ENCODE measurements at regions not wholly inside any gene's neighbourhood (a gene's known extent, or its start where the extent isn't known, plus 50 kb on each side); places are given as distances from the start of the nearest gene placed in this dataset.
A peak's percentile ranks its signal among the peaks of the same experiment; 100 is the strongest.

GRCh38 chr10:89853781-89854191, 152.4 kb downstream of the KIF20B start:
- H3K4me3 ChIP-seq (ENCODE audit: low read length) = no peak overlapping the region
- H3K27ac ChIP-seq (ENCODE audit: low read length) = no peak overlapping the region
- DNase-seq (ENCODE audit: low read depth, low spot score) = peak; percentile 31
- no peaks in the 10 kb centered on the region for H3K27me3 ChIP-seq (ENCODE audit: control insufficient read depth, insufficient read depth, low read length)
- H3K9me3 ChIP-seq (ENCODE audit: control insufficient read depth, insufficient read depth, low read length) = no peaks in the 10 kb centered on the region
- WGBS (ENCODE audit: insufficient coverage, insufficient read length) = no CpG with 5 or more reads among the region's 18 CpGs
- H3K36me3 ChIP-seq (ENCODE audit: control insufficient read depth, insufficient read depth, low read length) = no peaks in the 10 kb centered on the region
- H3K4me1 ChIP-seq (ENCODE audit: control insufficient read depth, insufficient read depth, low read length) = no peaks in the 10 kb centered on the region; the same call in 1 of the 2 replicates

DNA sequence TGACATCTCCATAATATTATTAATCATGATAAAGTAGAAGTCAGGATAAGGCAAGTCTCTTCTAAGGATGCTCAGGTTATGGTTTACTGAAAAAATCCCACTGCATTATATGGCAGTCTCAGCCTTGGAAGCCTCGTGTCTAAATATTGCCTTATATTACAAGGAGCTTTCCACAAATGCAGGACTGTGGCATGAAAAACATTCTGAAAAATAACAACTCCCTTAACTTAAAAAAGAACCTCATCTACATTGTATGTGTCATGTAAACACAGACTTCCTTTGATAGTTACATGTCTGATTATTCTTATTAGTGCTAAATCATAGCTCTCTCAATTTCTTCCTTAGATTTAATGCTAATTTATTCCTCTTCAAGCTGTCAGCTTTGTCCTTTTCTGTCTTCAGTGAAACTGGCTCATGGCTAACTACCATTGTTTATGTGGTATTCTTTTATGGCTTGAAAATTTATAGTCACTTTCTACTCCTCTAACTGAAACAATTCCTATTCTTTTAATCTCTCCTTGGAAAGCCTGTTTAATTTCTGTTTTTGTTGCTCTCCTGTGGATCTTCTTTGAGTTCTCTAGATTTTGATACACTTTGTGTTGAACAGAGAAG, 156.1 kb downstream of the KIF20B start:
- Histone ChIP-seq H3K9me3 (ENCODE audit: control insufficient read depth, insufficient read depth, low read length) (no peaks in the 10 kb centered on the region), H3K4me1 (ENCODE audit: control insufficient read depth, insufficient read depth, low read length) (no peaks in the 10 kb centered on the region; the same call in none of the 2 replicates), H3K4me3 (ENCODE audit: low read length) (no peak overlapping the region), H3K36me3 (ENCODE audit: control insufficient read depth, insufficient read depth, low read length) (no peaks in the 10 kb centered on the region), H3K27ac (ENCODE audit: low read length) (no peak overlapping the region), H3K27me3 (ENCODE audit: control insufficient read depth, insufficient read depth, low read length) (no peaks in the 10 kb centered on the region)
- no peak for DNase-seq (ENCODE audit: low read depth, low spot score)
- whole genome bisulfite sequencing (ENCODE audit: insufficient coverage, insufficient read length) = no CpG with 5 or more reads among the region's 1 CpG

DNA sequence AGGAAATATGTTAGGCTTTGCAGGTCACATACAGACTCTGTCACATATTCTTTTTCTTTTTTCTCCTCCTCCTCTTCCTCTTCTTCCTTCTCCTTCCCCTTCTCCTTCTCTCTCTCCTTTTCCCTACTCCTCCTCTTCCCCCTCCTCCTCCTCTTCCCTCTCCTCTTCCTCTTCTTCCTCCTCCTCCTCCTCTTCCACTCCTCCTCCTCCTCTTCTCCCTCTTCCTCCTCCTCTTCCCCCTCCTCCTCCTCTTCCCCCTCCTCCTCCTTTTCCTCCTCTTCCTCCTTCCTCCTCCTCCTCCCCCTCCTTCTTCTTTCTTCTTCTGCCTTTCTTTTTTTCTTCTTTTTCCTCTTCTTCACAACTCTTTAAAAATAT, 159.8 kb downstream of the KIF20B start:
- DNase-seq (ENCODE audit: low read depth, low spot score) = no peak
- Histone ChIP-seq H3K4me3 (ENCODE audit: low read length) (no peak overlapping the region), H3K9me3 (ENCODE audit: control insufficient read depth, insufficient read depth, low read length) (no peaks in the 10 kb centered on the region), H3K27ac (ENCODE audit: low read length) (no peak overlapping the region), H3K27me3 (ENCODE audit: control insufficient read depth, insufficient read depth, low read length) (no peaks in the 10 kb centered on the region), H3K4me1 (ENCODE audit: control insufficient read depth, insufficient read depth, low read length) (no peaks in the 10 kb centered on the region; the same call in 1 of the 2 replicates), H3K36me3 (ENCODE audit: control insufficient read depth, insufficient read depth, low read length) (no peaks in the 10 kb centered on the region)

GRCh38 chr10:89861584-89862301, 160.4 kb downstream of the KIF20B start:
- DNase-seq (ENCODE audit: low read depth, low spot score) = no peak
- no peak overlapping the region for H3K27ac ChIP-seq (ENCODE audit: low read length)
- no peaks in the 10 kb centered on the region for H3K9me3 ChIP-seq (ENCODE audit: control insufficient read depth, insufficient read depth, low read length)
- no peaks in the 10 kb centered on the region; the same call in 1 of the 2 replicates for H3K4me1 ChIP-seq (ENCODE audit: control insufficient read depth, insufficient read depth, low read length)
- H3K4me3 ChIP-seq (ENCODE audit: low read length) = no peak overlapping the region
- WGBS (ENCODE audit: insufficient coverage, insufficient read length) = no CpG with 5 or more reads among the region's 3 CpGs
- no peaks in the 10 kb centered on the region for H3K27me3 ChIP-seq (ENCODE audit: control insufficient read depth, insufficient read depth, low read length)
- no peaks in the 10 kb centered on the region for H3K36me3 ChIP-seq (ENCODE audit: control insufficient read depth, insufficient read depth, low read length)

GRCh38 chr10:89867964-89868363, 166.6 kb downstream of the KIF20B start:
- Histone ChIP-seq H3K4me1 (ENCODE audit: control insufficient read depth, insufficient read depth, low read length) (no peaks in the 10 kb centered on the region), H3K9me3 (ENCODE audit: control insufficient read depth, insufficient read depth, low read length) (no peaks in the 10 kb centered on the region), H3K27me3 (ENCODE audit: control insufficient read depth, insufficient read depth, low read length) (no peaks in the 10 kb centered on the region), H3K36me3 (ENCODE audit: control insufficient read depth, insufficient read depth, low read length) (no peaks in the 10 kb centered on the region), H3K27ac (ENCODE audit: low read length) (no peak overlapping the region), H3K4me3 (ENCODE audit: low read length) (no peak overlapping the region)
- no peak for DNase-seq (ENCODE audit: low read depth, low spot score)
- WGBS (ENCODE audit: insufficient coverage, insufficient read length) = no CpG with 5 or more reads among the region's 2 CpGs

GRCh38 chr10:89869180-89869579, 167.8 kb downstream of the KIF20B start:
- no peak overlapping the region for H3K27ac ChIP-seq (ENCODE audit: low read length)
- no peaks in the 10 kb centered on the region for H3K27me3 ChIP-seq (ENCODE audit: control insufficient read depth, insufficient read depth, low read length)
- no peaks in the 10 kb centered on the region for H3K9me3 ChIP-seq (ENCODE audit: control insufficient read depth, insufficient read depth, low read length)
- H3K4me1 ChIP-seq (ENCODE audit: control insufficient read depth, insufficient read depth, low read length) = no peaks in the 10 kb centered on the region
- no peaks in the 10 kb centered on the region for H3K36me3 ChIP-seq (ENCODE audit: control insufficient read depth, insufficient read depth, low read length)
- H3K4me3 ChIP-seq (ENCODE audit: low read length) = no peak overlapping the region
- no peak for DNase-seq (ENCODE audit: low read depth, low spot score)
- no CpG with 5 or more reads among the region's 2 CpGs for WGBS (ENCODE audit: insufficient coverage, insufficient read length)

GRCh38 chr10:89869592-89870156, 168.3 kb downstream of the KIF20B start:
- H3K4me3 ChIP-seq (ENCODE audit: low read length) = no peak overlapping the region
- H3K27ac ChIP-seq (ENCODE audit: low read length) = no peak overlapping the region
- H3K27me3 ChIP-seq (ENCODE audit: control insufficient read depth, insufficient read depth, low read length) = no peaks in the 10 kb centered on the region
- no peak for DNase-seq (ENCODE audit: low read depth, low spot score)
- no peaks in the 10 kb centered on the region for H3K4me1 ChIP-seq (ENCODE audit: control insufficient read depth, insufficient read depth, low read length)
- WGBS (ENCODE audit: insufficient coverage, insufficient read length) = no CpG with 5 or more reads among the region's 2 CpGs
- H3K36me3 ChIP-seq (ENCODE audit: control insufficient read depth, insufficient read depth, low read length) = no peaks in the 10 kb centered on the region
- no peaks in the 10 kb centered on the region for H3K9me3 ChIP-seq (ENCODE audit: control insufficient read depth, insufficient read depth, low read length)

DNA sequence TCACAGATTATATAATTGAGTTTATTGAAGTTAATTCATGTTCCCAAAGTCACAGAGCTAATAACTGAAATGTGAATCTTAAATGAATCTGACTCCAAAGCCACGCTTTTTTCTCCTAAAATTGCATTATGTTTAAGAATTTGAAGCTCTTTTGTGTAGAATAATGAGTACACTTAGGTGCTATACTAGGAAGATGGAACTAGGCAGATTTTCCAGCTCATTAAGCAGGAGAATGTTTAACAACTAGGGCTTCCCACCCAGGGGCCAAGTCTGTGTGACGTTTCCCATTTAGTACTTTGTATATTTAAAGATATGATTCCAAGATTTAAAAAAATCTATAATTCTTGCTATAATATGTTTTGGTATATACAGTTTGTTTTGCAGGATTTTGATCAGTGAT, 169.5 kb downstream of the KIF20B start:
- Histone ChIP-seq H3K4me3 (ENCODE audit: low read length) (no peak overlapping the region), H3K4me1 (ENCODE audit: control insufficient read depth, insufficient read depth, low read length) (no peaks in the 10 kb centered on the region), H3K9me3 (ENCODE audit: control insufficient read depth, insufficient read depth, low read length) (no peaks in the 10 kb centered on the region), H3K27ac (ENCODE audit: low read length) (no peak overlapping the region), H3K36me3 (ENCODE audit: control insufficient read depth, insufficient read depth, low read length) (no peaks in the 10 kb centered on the region), H3K27me3 (ENCODE audit: control insufficient read depth, insufficient read depth, low read length) (no peaks in the 10 kb centered on the region)
- no peak for DNase-seq (ENCODE audit: low read depth, low spot score)
- WGBS (ENCODE audit: insufficient coverage, insufficient read length) = no CpG with 5 or more reads among the region's 2 CpGs

- no peak for DNase-seq (ENCODE audit: low read depth, low spot score)
- WGBS (ENCODE audit: insufficient coverage, insufficient read length) = no CpG with 5 or more reads among the region's 3 CpGs
- no peak overlapping the region for H3K4me3 ChIP-seq (ENCODE audit: low read length)
- no peaks in the 10 kb centered on the region for H3K27me3 ChIP-seq (ENCODE audit: control insufficient read depth, insufficient read depth, low read length)
- H3K36me3 ChIP-seq (ENCODE audit: control insufficient read depth, insufficient read depth, low read length) = no peaks in the 10 kb centered on the region
- no peaks in the 10 kb centered on the region for H3K9me3 ChIP-seq (ENCODE audit: control insufficient read depth, insufficient read depth, low read length)
- H3K27ac ChIP-seq (ENCODE audit: low read length) = no peak overlapping the region
- H3K4me1 ChIP-seq (ENCODE audit: control insufficient read depth, insufficient read depth, low read length) = no peaks in the 10 kb centered on the region
Observed at GRCh38 chr10:89873055-89873454, 171.7 kb downstream of the KIF20B start.

DNA sequence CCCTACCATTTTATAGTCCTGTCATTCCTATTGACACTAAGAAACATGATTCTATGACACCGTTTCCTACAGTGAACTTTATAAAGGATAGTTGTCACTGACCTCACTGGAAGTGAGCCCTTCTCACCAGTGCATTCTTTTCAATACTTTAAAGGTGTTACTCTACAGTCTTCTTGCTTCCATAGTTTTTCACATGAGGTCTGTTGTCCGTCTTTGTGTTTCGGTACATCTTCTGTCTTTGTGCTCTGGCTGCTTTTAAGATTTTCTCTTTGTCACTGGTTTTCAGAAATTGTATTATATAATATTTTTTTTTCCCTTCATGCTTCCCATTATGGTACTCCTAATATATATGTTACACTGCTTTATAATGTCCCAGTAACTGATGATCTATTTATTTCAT, 174.2 kb downstream of the KIF20B start:
- no peak overlapping the region for H3K4me3 ChIP-seq (ENCODE audit: low read length)
- no peak overlapping the region for H3K27ac ChIP-seq (ENCODE audit: low read length)
- no peak for DNase-seq (ENCODE audit: low read depth, low spot score)
- no peaks in the 10 kb centered on the region for H3K4me1 ChIP-seq (ENCODE audit: control insufficient read depth, insufficient read depth, low read length)
- WGBS (ENCODE audit: insufficient coverage, insufficient read length) = no CpG with 5 or more reads among the region's 3 CpGs
- no peaks in the 10 kb centered on the region for H3K27me3 ChIP-seq (ENCODE audit: control insufficient read depth, insufficient read depth, low read length)
- H3K9me3 ChIP-seq (ENCODE audit: control insufficient read depth, insufficient read depth, low read length) = no peaks in the 10 kb centered on the region
- H3K36me3 ChIP-seq (ENCODE audit: control insufficient read depth, insufficient read depth, low read length) = no peaks in the 10 kb centered on the region

- no peak overlapping the region for H3K27ac ChIP-seq (ENCODE audit: low read length)
- H3K4me3 ChIP-seq (ENCODE audit: low read length) = no peak overlapping the region
- no peaks in the 10 kb centered on the region for H3K4me1 ChIP-seq (ENCODE audit: control insufficient read depth, insufficient read depth, low read length)
- no peaks in the 10 kb centered on the region for H3K36me3 ChIP-seq (ENCODE audit: control insufficient read depth, insufficient read depth, low read length)
- no peak for DNase-seq (ENCODE audit: low read depth, low spot score)
- H3K9me3 ChIP-seq (ENCODE audit: control insufficient read depth, insufficient read depth, low read length) = no peaks in the 10 kb centered on the region
- no peaks in the 10 kb centered on the region for H3K27me3 ChIP-seq (ENCODE audit: control insufficient read depth, insufficient read depth, low read length)
Observed at GRCh38 chr10:89879121-89879520, 177.7 kb downstream of the KIF20B start.
